NAMALWA (cell line): ENCODE measurements at regions not wholly inside any gene's neighbourhood (a gene's known extent, or its start where the extent isn't known, plus 50 kb on each side); places are given as distances from the start of the nearest gene placed in this dataset.

ENCODE experiments used
- DNase-seq: peaks from one replicate; pipeline ENCODE4 v3.0.0-alpha.2; 2015; ENCODE audit warnings: low spot score

DNA sequence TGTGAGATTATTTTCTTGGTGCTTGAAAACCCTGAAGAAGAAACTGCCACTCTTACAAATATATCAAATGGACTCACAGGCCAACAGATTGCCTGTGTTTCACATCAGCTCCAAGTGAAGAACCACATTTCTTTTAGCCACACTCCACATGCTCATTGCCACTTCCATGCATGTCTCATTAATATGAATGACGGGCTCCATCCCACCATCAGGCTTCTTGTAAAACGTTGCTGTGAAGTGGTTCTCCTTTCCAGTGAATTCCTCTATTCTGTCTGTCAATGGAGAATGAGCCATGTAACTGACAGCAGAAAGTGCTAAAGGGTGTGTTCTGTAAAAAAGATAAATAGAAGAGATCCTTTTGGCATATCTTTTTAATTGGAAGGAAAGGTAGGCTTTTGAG, 188.2 kb upstream of the RMST start:
- no peak for DNase-seq

- DNase-seq: no peak
Measured at GRCh38 chr12:97275256-97275655, 187.3 kb upstream of the RMST start.

DNA sequence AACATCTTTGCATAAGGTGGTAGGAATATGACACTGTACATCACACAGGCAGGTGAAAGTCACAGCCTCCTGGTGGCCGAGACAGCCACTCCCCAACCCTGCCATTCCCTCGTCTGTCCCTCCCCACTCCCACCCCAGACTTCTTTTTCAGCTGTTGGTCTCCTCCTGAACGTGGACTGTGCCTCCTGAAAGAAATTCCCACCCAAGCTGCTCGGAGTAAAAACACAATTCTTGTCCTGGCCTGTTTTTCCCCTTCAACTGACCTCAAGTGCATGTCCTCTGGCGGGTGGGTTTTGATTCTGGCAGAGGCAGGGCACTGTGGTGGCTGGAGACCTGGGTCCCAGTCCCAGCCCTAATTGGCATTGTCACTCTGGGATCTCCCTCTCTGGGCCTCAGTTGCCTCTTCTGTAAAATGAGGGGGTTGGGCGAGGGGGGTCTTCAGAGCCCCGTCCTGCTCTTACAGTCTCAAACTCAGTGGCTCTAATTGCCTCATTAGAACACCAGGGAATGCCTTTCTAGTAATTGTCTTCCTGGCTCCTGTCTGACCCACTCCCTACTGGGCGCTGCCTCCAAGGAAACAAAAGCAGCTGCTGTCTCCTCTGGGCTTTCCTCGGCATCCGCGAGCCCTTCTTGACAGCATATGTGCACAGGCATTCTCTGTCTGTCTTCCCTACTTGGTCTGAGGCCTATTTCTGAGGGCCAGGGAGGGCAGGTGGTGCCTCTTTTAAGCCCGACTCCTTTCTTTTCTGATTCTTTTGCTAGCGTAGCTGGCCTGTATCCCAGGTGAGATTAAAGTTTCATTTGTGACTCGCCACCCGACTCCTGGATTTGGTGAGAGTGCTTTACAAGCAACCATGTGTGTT, 186.6 kb upstream of the RMST start:
- no peak for DNase-seq

DNA sequence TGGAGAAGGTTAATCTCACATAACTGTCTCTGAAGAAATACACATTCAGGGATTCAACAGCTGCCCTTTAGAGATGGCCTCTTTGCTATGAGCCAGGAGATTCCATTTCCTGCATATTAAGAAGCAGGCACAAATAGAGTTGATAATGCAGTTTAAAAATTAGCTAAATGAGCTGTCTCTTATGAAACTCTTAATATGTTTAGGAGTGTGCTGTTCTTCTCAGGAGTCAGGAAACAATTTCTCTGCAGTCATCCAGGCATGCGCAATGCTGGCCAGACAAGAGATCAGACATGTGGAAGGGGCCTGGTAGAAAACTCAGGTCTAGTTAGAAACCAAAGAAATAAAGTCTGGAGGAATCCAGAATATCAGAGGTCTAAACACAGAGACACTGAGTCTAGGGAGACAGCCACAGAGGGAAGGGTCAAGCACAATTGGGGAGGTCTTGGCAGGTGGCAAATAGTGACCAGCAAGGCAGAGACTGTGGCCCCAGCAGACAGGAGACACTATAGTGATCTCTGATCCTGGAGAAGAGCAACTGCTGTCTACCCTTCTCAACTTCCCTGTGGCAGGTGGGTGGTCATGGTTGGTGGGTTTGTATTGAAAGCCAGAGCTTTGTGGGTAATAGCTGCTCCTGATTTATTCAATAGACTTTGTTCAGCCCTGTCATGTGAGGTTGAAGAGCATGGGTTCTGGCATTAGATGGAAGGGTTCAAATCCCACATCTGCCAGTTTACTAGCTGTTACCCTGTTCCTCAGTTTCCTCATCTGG, 185.8 kb upstream of the RMST start:
- DNase-seq: no peak

- DNase-seq: peak; percentile 43
Measured at GRCh38 chr12:97283297-97283696, 179.3 kb upstream of the RMST start.

- no peak for DNase-seq
Measured at GRCh38 chr12:97288531-97288930, 174.1 kb upstream of the RMST start.

DNA sequence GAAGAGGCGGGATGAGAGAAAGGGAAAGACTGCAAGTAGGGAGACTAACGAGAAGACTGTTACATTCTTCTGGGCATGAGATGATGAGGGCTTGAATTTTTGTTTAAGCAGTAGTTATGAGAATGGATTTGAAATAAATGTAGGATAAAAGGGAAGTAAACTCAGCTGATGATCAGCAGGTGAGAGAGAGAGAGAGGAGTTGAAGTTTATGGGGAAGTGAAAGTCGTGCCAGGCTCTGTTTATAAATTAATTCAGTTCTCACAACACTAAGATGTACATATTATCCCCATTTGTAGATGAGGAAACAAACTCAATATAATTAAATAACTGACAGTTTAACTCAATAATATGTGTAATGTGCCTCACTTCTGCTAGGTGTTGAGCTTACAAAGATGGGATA, 170.0 kb upstream of the RMST start:
- peak; percentile 14 for DNase-seq

- no peak for DNase-seq
Measured at GRCh38 chr12:97293541-97293940, 169.1 kb upstream of the RMST start.

- DNase-seq: no peak
Measured at GRCh38 chr12:97299847-97300246, 162.8 kb upstream of the RMST start.

- no peak for DNase-seq
Measured at GRCh38 chr12:97300431-97300830, 162.2 kb upstream of the RMST start.

GRCh38 chr12:97300891-97301290, 161.7 kb upstream of the RMST start:
- DNase-seq: no peak

- no peak for DNase-seq
Measured at GRCh38 chr12:97301576-97301975, 161.0 kb upstream of the RMST start.

- DNase-seq: no peak
Measured at GRCh38 chr12:97305651-97306050, 157.0 kb upstream of the RMST start.

- no peak for DNase-seq
Measured at GRCh38 chr12:97306147-97306546, 156.5 kb upstream of the RMST start.

DNA sequence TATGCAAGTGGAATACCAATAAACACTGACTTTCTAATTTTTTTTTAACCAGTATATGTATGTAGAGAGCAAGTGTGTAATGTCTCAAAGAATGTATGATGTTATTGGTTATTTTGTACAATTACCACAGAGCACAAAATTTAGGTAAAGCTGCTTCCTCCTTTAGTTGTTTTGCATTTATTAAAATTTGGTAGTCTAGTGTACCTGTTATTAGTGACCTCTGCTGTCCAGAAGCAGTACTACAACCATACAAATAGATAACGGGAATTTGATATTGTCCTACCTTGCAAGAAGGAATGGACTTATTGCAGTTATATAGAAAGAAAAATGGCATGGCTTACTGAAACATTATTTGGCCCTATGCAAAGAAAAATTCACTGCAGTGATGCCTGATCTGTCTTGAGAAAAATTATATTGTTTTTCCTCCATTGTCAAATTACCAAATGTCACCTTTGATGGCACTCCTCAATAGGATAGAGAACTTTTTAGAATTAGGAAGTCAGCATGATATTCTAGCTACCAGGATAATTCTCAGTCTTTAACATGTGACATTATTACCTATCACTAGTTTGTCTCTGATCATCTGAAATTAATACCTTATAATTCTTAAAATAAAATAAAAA, 153.9 kb upstream of the RMST start:
- peak; percentile 70 for DNase-seq

DNA sequence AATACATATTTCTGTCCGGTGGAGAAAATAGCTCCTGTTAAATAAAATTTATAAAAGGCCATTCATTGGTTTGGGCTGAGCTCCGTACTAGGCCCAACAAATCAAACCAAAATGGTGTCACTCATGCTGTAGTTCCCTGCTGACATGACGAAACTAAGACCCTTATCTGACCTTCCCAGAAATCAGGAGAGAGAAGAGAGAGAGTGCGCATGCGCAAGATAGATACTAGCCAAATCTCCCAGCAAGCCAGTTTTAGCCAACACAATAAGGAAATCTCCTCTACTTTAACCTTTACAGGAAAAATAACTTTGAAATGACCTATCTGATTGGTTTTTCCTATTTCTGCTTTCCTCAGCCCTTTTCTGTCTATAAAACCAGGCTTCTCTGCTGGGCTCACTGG, 152.7 kb upstream of the RMST start:
- no peak for DNase-seq

DNA sequence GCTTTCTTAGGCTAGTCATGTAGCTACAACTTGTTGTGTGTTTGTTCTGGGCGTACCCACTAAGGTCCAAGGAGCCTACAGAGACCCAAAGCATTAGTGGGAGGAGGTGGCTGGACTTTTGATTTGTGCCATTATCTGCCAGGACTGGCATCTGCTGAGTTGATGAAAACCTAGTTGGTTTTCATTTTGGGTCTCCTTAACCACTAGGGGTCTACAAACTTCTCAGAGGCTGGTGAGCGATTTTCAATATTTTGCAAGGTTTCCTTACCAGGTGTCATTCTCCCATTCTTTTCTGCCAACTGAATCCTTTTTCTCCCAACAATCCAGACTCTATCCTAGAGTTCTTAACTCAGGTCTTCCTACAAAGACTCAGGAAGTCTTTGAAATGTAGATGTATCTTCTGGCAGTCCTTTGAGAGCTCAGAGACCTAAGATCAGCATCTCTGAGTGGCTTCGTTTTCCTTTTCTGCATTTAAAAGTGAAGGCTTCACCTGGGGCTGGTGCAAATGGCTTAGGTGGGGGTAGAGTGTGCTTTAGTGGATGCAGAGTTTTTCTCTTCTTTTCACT, 150.0 kb upstream of the RMST start:
- peak; percentile 17 for DNase-seq

GRCh38 chr12:97313471-97314190, 149.0 kb upstream of the RMST start:
- DNase-seq: no peak

- no peak for DNase-seq
Measured at GRCh38 chr12:97316321-97316720, 146.3 kb upstream of the RMST start.

DNA sequence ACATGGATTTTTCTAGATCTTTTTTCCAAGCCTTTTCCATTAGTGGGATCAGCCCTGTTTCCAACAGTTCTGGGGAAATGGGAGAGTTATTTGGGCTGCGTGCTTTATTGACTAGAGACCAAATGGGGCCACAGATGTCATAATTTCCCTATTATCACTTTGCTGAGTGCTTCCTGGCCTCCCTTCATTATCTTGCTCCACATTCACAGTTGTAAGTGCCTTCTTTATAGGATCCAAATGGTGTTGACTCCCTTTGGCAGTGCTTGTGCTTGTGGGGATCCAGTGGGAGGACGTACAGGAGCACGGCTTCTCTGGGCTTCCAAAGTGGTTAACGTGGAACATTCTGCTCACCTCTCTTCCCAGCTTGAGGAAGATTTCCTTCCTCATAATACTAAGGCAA, 141.0 kb upstream of the RMST start:
- no peak for DNase-seq

GRCh38 chr12:97322388-97322787, 140.2 kb upstream of the RMST start:
- no peak for DNase-seq

DNA sequence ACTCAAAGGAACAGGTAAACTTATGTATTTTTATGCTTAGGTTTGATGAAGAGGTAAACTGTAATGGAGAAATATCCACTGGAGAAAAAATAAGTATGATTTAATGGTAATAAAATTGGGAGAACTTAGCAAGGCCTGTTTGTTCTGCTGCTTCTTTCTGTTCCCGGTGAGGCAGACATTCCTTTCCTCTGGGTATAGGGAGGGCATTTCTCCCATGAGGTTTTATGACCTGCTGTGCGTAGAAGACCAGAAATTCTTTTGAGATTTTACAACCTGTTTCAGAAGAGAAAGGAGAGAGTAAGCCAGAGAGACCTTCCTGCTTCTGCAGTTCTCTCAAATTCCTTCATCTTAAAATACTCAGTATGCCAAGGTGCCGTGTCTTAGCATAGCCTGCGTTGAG, 139.4 kb upstream of the RMST start:
- DNase-seq: no peak
